ENCODE measurements at regions not wholly inside any gene's neighbourhood (a gene's known extent, or its start where the extent isn't known, plus 50 kb on each side); places are given as distances from the start of the nearest gene placed in this dataset.
"Not testable (repeated sequence)": the region's sequence is repeated elsewhere in the genome, so short reads cannot be mapped to it uniquely, and the experiment has no call there.

GRCh38 chr2:136281281-136282114, 163.5 kb upstream of the CXCR4 start:
- peak in 2 of 4 donors; percentile 18 to 31 for ATAC-seq
- DNase-seq, result no peak
- no peak overlapping the region for H3K4me3 ChIP-seq
- H3K27ac ChIP-seq, result no peak overlapping the region
- TF ChIP-seq POLR2A (IDR thresholded peaks at IDR 0.05) (no peak), CTCF (IDR thresholded peaks at IDR 0.05) (no peak)
- H3K4me1 ChIP-seq, result no peaks in the 10 kb centered on the region
- H3K36me3 ChIP-seq, result no peaks in the 10 kb centered on the region
- no peaks in the 10 kb centered on the region for H3K9me3 ChIP-seq
- intact Hi-C loops (cut with DNase I), result no loop called here
- WGBS (ENCODE audit: insufficient coverage, low coverage, low lambda C conversion rate, missing lambda C conversion rate), result 44% methylated on average over 11 of the region's 17 CpGs
- no peaks in the 10 kb centered on the region for H3K27me3 ChIP-seq

- intact Hi-C loops (cut with DNase I); H3K9me3 ChIP-seq; H3K27me3 ChIP-seq; H3K4me1 ChIP-seq; H3K27ac ChIP-seq; H3K36me3 ChIP-seq; DNase-seq; ATAC-seq; H3K4me3 ChIP-seq: not testable (repeated sequence)
- WGBS (ENCODE audit: insufficient coverage, low coverage, low lambda C conversion rate, missing lambda C conversion rate), result no CpG with 5 or more reads among the region's 4 CpGs
Observed at GRCh38 chr2:136266346-136266745, 148.4 kb upstream of the CXCR4 start.

DNA sequence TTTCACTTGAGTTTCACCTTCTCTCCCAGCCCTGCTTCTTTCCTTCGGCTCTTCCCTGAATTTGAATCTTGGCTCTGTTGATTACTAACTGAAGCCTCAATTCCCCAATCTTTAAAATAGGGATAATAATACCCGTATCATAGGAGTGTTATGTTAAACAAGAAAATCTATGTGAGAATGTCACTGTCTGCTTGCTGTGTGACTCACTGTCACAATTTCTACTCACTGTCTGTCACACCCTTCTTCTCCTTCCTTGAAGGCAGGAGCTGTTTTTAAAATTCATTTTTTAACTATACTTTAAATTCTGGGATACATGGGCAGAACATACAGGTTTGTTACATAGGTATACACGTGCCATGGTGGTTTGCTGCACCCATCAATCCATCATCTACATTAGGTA, 141.6 kb upstream of the CXCR4 start:
- 53% methylated on average over 3 of the region's 3 CpGs for WGBS (ENCODE audit: insufficient coverage, low coverage, low lambda C conversion rate, missing lambda C conversion rate)
- Histone ChIP-seq H3K4me3 (no peak overlapping the region), H3K27me3 (no peaks in the 10 kb centered on the region), H3K27ac (no peak overlapping the region), H3K36me3 (no peaks in the 10 kb centered on the region), H3K9me3 (no peaks in the 10 kb centered on the region), H3K4me1 (no peaks in the 10 kb centered on the region)
- no peak for DNase-seq
- TF ChIP-seq CTCF (IDR thresholded peaks at IDR 0.05) (no peak), POLR2A (IDR thresholded peaks at IDR 0.05) (no peak)
- no peak for ATAC-seq
- intact Hi-C loops (cut with DNase I), result no loop called here

- DNase-seq (no peak), ATAC-seq (no peak)
- intact Hi-C loops (cut with DNase I), result no loop called here
- H3K4me1 ChIP-seq, result no peaks in the 10 kb centered on the region
- WGBS (ENCODE audit: insufficient coverage, low coverage, low lambda C conversion rate, missing lambda C conversion rate), result 21% methylated on average over 1 of the region's 1 CpG
- TF ChIP-seq CTCF (IDR thresholded peaks at IDR 0.05), result no peak
- TF ChIP-seq POLR2A (IDR thresholded peaks at IDR 0.05), result no peak
- H3K27me3 ChIP-seq, result no peaks in the 10 kb centered on the region
- H3K4me3 ChIP-seq, result no peak overlapping the region
- no peak overlapping the region for H3K27ac ChIP-seq
- H3K9me3 ChIP-seq, result no peaks in the 10 kb centered on the region
- no peaks in the 10 kb centered on the region for H3K36me3 ChIP-seq
Observed at GRCh38 chr2:136257893-136258292, 139.9 kb upstream of the CXCR4 start.

DNA sequence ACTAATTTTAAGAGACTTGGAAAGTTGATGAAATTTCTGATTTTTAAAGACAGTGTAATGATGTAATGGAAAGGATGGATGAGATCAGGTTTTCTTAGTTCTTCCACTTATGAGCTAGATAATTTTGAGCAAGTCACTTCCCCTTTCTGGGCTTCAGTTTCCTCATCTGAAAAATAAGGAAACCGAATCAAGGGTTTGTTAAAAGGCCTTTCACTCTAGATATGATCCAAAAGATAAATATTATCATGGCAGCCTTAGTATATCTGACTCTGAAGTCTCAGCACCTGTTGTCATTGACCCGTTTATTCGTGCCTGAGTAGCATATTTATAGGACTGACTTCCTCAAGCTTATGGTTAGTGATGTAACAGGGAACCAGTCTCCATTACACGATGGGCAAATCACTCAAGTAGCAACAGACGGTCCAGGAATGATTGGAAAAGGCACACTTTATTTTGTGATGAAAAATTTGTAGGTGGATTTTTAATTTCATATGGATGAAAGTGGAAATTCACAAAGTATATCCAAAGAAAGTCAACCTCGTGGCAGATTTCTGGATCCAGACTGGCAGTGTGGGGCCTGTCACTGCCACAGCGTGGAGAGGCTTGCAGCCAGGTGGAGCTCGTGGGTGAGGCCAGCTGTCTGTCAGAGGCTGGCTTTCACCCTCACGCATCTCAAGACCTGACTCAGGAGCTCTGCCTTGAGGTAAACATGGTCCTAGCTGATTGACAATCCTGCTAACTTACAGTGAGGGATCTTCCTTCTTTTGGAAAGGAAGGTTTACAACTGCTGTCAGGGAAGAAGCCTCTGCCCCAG, 137.9 kb upstream of the CXCR4 start:
- no peak for TF ChIP-seq POLR2A (IDR thresholded peaks at IDR 0.05)
- Histone ChIP-seq H3K27ac (no peak overlapping the region), H3K27me3 (no peaks in the 10 kb centered on the region), H3K36me3 (no peaks in the 10 kb centered on the region), H3K9me3 (no peaks in the 10 kb centered on the region), H3K4me3 (no peak overlapping the region), H3K4me1 (no peaks in the 10 kb centered on the region)
- intact Hi-C loops (cut with DNase I), result no loop called here
- ATAC-seq (peak; percentile 20 to 45 (median 30)), DNase-seq (no peak)
- WGBS (ENCODE audit: insufficient coverage, low coverage, low lambda C conversion rate, missing lambda C conversion rate), result 41% methylated on average over 9 of the region's 9 CpGs

Measured in right lobe of liver (tissue), 6 donors.